ENCODE measurements at regions not wholly inside any gene's neighbourhood (a gene's known extent, or its start where the extent isn't known, plus 50 kb on each side); places are given as distances from the start of the nearest gene placed in this dataset.
A peak's percentile ranks its signal among the peaks of the same experiment; 100 is the strongest.

GRCh38 chr6:25002326-25003091 is 66.7 kb upstream of the RIPOR2 start:
- Histone ChIP-seq H3K9me3 (replicated peaks) (no peaks in the 10 kb centered on the region), H3K27ac (replicated peaks) (no peak overlapping the region), H3K36me3 (no peaks in the 10 kb centered on the region), H3K4me1 (peaks cover 20% of the 10 kb centered on the region), H3K4me3 (no peak overlapping the region), H3K27me3 (ENCODE audit: low read depth) (no peaks in the 10 kb centered on the region)
- intact Hi-C loops (cut with micrococcal nuclease), result no loop called here
- no peak for DNase-seq
- no peak for TF ChIP-seq CTCF (IDR thresholded peaks at IDR 0.05; ENCODE audit: borderline replicate concordance)

GRCh38 chr6:25004357-25004756 is 68.6 kb upstream of the RIPOR2 start:
- Histone ChIP-seq H3K27ac (replicated peaks) (no peak overlapping the region), H3K4me1 (peaks cover 22% of the 10 kb centered on the region), H3K36me3 (no peaks in the 10 kb centered on the region), H3K27me3 (ENCODE audit: low read depth) (no peaks in the 10 kb centered on the region), H3K4me3 (no peak overlapping the region), H3K9me3 (replicated peaks) (no peaks in the 10 kb centered on the region)
- DNase-seq, result no peak
- intact Hi-C loops (cut with micrococcal nuclease), result no loop called here
- TF ChIP-seq CTCF (IDR thresholded peaks at IDR 0.05; ENCODE audit: borderline replicate concordance), result no peak

- intact Hi-C loops (cut with micrococcal nuclease), result no loop called here
- no peak for TF ChIP-seq CTCF (IDR thresholded peaks at IDR 0.05; ENCODE audit: borderline replicate concordance)
- H3K4me1 ChIP-seq, result peaks cover 22% of the 10 kb centered on the region
Measured at GRCh38 chr6:25005010-25005409, 69.2 kb upstream of the RIPOR2 start.

GRCh38 chr6:25006075-25006474 is 70.3 kb upstream of the RIPOR2 start:
- peak overlapping the region; percentile 81 for H3K27ac ChIP-seq (replicated peaks)
- no peak overlapping the region for H3K4me3 ChIP-seq
- no peaks in the 10 kb centered on the region for H3K36me3 ChIP-seq
- no peaks in the 10 kb centered on the region for H3K9me3 ChIP-seq (replicated peaks)
- TF ChIP-seq CTCF (IDR thresholded peaks at IDR 0.05; ENCODE audit: borderline replicate concordance), result no peak
- H3K27me3 ChIP-seq (ENCODE audit: low read depth), result no peaks in the 10 kb centered on the region
- H3K4me1 ChIP-seq, result peaks cover 22% of the 10 kb centered on the region
- DNase-seq, result no peak
- intact Hi-C loops (cut with micrococcal nuclease), result no loop called here

More at GRCh38 chr6:25005010-25005409, 69.2 kb upstream of the RIPOR2 start:
- Histone ChIP-seq H3K27me3 (ENCODE audit: low read depth) (no peaks in the 10 kb centered on the region), H3K27ac (replicated peaks) (no peak overlapping the region), H3K36me3 (no peaks in the 10 kb centered on the region), H3K4me3 (no peak overlapping the region), H3K9me3 (replicated peaks) (no peaks in the 10 kb centered on the region)
- DNase-seq, result no peak

GRCh38 chr6:25006565-25007001 is 70.8 kb upstream of the RIPOR2 start:
- H3K9me3 ChIP-seq (replicated peaks), result no peaks in the 10 kb centered on the region
- TF ChIP-seq CTCF (IDR thresholded peaks at IDR 0.05; ENCODE audit: borderline replicate concordance), result no peak
- DNase-seq, result peak; percentile 27
- no peak overlapping the region for H3K4me3 ChIP-seq
- peaks cover 22% of the 10 kb centered on the region for H3K4me1 ChIP-seq
- H3K36me3 ChIP-seq, result no peaks in the 10 kb centered on the region
- peak overlapping the region; percentile 81 for H3K27ac ChIP-seq (replicated peaks)
- H3K27me3 ChIP-seq (ENCODE audit: low read depth), result no peaks in the 10 kb centered on the region
- intact Hi-C loops (cut with micrococcal nuclease), result no loop called here

All from left ventricle myocardium inferior (tissue), 1 donor.